Panc1 (cell line): ENCODE measurements at regions not wholly inside any gene's neighbourhood (a gene's known extent, or its start where the extent isn't known, plus 50 kb on each side); places are given as distances from the start of the nearest gene placed in this dataset.

ENCODE experiments used
- CTCF ChIP-seq: fragments of 450-650 bp; IDR thresholded peaks from 2 replicates; pipeline ENCODE4 v1.5.1; 2017; ENCODE audit warnings: mild to moderate bottlenecking
- POLR2AphosphoS5 ChIP-seq: IDR thresholded peaks from 2 replicates; pipeline ENCODE4 v1.6.1; 2012; ENCODE audit warnings: mild to moderate bottlenecking, low read depth, low read length, moderate library complexity
- SIN3A ChIP-seq: IDR thresholded peaks from 2 replicates; pipeline ENCODE4 v1.6.1; 2012; ENCODE audit warnings: low read depth, mild to moderate bottlenecking, low read length, moderate library complexity, borderline replicate concordance; ENCODE audit not compliant: insufficient read depth
- TCF7L2 ChIP-seq: IDR thresholded peaks from 2 replicates; pipeline ENCODE4 v1.6.1; 2011; ENCODE audit warnings: mild to moderate bottlenecking, low read depth, low read length, inconsistent platforms
- TF ChIP-seq, protein P1 (sequence below), 2 experiments: IDR thresholded peaks; 2 replicates each; pipeline ENCODE4 v1.6.1; 2011 to 2012; ENCODE audit warnings: low read depth in 2 of 2, control low read depth in 1 of 2, low read length in 1 of 2, mild to moderate bottlenecking in 1 of 2, moderate library complexity in 1 of 2; ENCODE audit not compliant: insufficient read depth in 1 of 2

- no peak for TF ChIP-seq CTCF
- TF ChIP-seq POLR2AphosphoS5 = no peak
- TF ChIP-seq SIN3A = no peak
- TF ChIP-seq, protein P1, sequence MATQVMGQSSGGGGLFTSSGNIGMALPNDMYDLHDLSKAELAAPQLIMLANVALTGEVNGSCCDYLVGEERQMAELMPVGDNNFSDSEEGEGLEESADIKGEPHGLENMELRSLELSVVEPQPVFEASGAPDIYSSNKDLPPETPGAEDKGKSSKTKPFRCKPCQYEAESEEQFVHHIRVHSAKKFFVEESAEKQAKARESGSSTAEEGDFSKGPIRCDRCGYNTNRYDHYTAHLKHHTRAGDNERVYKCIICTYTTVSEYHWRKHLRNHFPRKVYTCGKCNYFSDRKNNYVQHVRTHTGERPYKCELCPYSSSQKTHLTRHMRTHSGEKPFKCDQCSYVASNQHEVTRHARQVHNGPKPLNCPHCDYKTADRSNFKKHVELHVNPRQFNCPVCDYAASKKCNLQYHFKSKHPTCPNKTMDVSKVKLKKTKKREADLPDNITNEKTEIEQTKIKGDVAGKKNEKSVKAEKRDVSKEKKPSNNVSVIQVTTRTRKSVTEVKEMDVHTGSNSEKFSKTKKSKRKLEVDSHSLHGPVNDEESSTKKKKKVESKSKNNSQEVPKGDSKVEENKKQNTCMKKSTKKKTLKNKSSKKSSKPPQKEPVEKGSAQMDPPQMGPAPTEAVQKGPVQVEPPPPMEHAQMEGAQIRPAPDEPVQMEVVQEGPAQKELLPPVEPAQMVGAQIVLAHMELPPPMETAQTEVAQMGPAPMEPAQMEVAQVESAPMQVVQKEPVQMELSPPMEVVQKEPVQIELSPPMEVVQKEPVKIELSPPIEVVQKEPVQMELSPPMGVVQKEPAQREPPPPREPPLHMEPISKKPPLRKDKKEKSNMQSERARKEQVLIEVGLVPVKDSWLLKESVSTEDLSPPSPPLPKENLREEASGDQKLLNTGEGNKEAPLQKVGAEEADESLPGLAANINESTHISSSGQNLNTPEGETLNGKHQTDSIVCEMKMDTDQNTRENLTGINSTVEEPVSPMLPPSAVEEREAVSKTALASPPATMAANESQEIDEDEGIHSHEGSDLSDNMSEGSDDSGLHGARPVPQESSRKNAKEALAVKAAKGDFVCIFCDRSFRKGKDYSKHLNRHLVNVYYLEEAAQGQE (IDR thresholded peaks at IDR 0.05; ENCODE audit: insufficient read depth in 1 of 2, low read depth in 2 of 2, low read length in 1 of 2) = no peak
- TF ChIP-seq TCF7L2 = no peak
Observed at GRCh38 chr3:116994351-116994879, 284.8 kb downstream of the TUSC7 start.
